NCI-H526 (cell line): ENCODE measurements at regions not wholly inside any gene's neighbourhood (a gene's known extent, or its start where the extent isn't known, plus 50 kb on each side); places are given as distances from the start of the nearest gene placed in this dataset.
"Not testable (repeated sequence)": the region's sequence is repeated elsewhere in the genome, so short reads cannot be mapped to it uniquely, and the experiment has no call there.

Source experiments
- DNase-seq, 2 experiments: peaks; one replicate each; lab custom pipeline; 2025; lab: John Stamatoyannopoulos, UW

- no peak for DNase-seq
These were observed 733.2 kb upstream of the PKDCC start for GRCh38 chr2:41314511-41315070.

- DNase-seq, result no peak
These were observed 728.4 kb upstream of the PKDCC start for GRCh38 chr2:41319437-41319836.

- DNase-seq, result no peak
These were observed 727.3 kb upstream of the PKDCC start for GRCh38 chr2:41320491-41320890.

GRCh38 chr2:41321351-41321750, 726.5 kb upstream of the PKDCC start:
- DNase-seq, result no peak

- DNase-seq, result no peak
These were observed 721.0 kb upstream of the PKDCC start for GRCh38 chr2:41326851-41327250.

GRCh38 chr2:41329040-41329439, 718.8 kb upstream of the PKDCC start:
- no peak for DNase-seq

GRCh38 chr2:41334159-41334558, 713.7 kb upstream of the PKDCC start:
- DNase-seq, result no peak

GRCh38 chr2:41335573-41335972, 712.2 kb upstream of the PKDCC start:
- not testable (repeated sequence) for DNase-seq

- no peak for DNase-seq
These were observed 709.9 kb upstream of the PKDCC start for GRCh38 chr2:41337956-41338355.

- no peak for DNase-seq
These were observed 703.3 kb upstream of the PKDCC start for GRCh38 chr2:41344529-41344928.

GRCh38 chr2:41353060-41353459, 694.8 kb upstream of the PKDCC start:
- DNase-seq, result no peak

GRCh38 chr2:41355794-41356193, 692.0 kb upstream of the PKDCC start:
- DNase-seq, result no peak

- no peak for DNase-seq
These were observed 683.0 kb upstream of the PKDCC start for GRCh38 chr2:41364842-41365241.

GRCh38 chr2:41375901-41376300, 671.9 kb upstream of the PKDCC start:
- DNase-seq, result no peak

- no peak for DNase-seq
These were observed 670.0 kb upstream of the PKDCC start for GRCh38 chr2:41377837-41378236.

GRCh38 chr2:41378420-41378819, 669.4 kb upstream of the PKDCC start:
- DNase-seq, result no peak

- DNase-seq, result no peak
These were observed 668.2 kb upstream of the PKDCC start for GRCh38 chr2:41379496-41380221.

GRCh38 chr2:41381701-41382100, 666.1 kb upstream of the PKDCC start:
- no peak for DNase-seq

GRCh38 chr2:41387519-41387918, 660.3 kb upstream of the PKDCC start:
- DNase-seq, result no peak

- peak; percentile 30 to 46 for DNase-seq
These were observed 654.2 kb upstream of the PKDCC start for GRCh38 chr2:41393621-41394020.

GRCh38 chr2:41394541-41394940, 653.3 kb upstream of the PKDCC start:
- no peak for DNase-seq

- no peak for DNase-seq
These were observed 652.1 kb upstream of the PKDCC start for GRCh38 chr2:41395692-41396091.

- DNase-seq, result no peak
These were observed 648.3 kb upstream of the PKDCC start for GRCh38 chr2:41399437-41400087.
